Testis (tissue), 2 donors: ENCODE measurements at regions not wholly inside any gene's neighbourhood (a gene's known extent, or its start where the extent isn't known, plus 50 kb on each side); places are given as distances from the start of the nearest gene placed in this dataset.

Experiments used
- DNase-seq: peaks from one replicate; pipeline ENCODE4 v3.0.0-alpha.2; 2019
- H3K27ac ChIP-seq, 2 donors: fragments of 200-600 bp; sonication (generic); one replicate each; pipeline ENCODE4 v1.5.1; 2019
- H3K27me3 ChIP-seq: fragments of 200-600 bp; sonication (generic); one replicate; pipeline ENCODE4 v1.5.1; 2019
- H3K36me3 ChIP-seq: fragments of 200-600 bp; sonication (generic); one replicate; pipeline ENCODE4 v1.5.1; 2017; ENCODE audit warnings: low read depth; ENCODE audit errors: missing control alignments
- H3K4me1 ChIP-seq: fragments of 200-600 bp; sonication (generic); one replicate; pipeline ENCODE4 v1.5.1; 2019
- H3K4me3 ChIP-seq, 2 donors: fragments of 200-600 bp; sonication (generic); one replicate each; pipeline ENCODE4 v1.5.1; 2017 to 2019
- H3K9me3 ChIP-seq: fragments of 200-600 bp; sonication (generic); one replicate; pipeline ENCODE4 v1.5.1; 2017
- CTCF ChIP-seq, 3 experiments: fragments of 450-650 bp in 2 of 3; fragments of 200-600 bp in 1 of 3; sonication (generic) in 1 of 3; IDR thresholded peaks; one replicate each; pipeline ENCODE4 v1.5.1; 2016 to 2019; ENCODE audit warnings: antibody characterized with exemption in 3 of 3, mild to moderate bottlenecking in 2 of 3, moderate library complexity in 1 of 3
- POLR2A ChIP-seq: fragments of 450-650 bp; IDR thresholded peaks from one replicate; pipeline ENCODE4 v1.6.1; 2017; ENCODE audit warnings: antibody characterized with exemption, mild to moderate bottlenecking, moderate library complexity
- WGBS, 2 donors: methylation state at CpG; one replicate each; pipeline ENCODE4 v1.1.5; 2018; 5-methylcytosine and 5-hydroxymethylcytosine counted together
- intact Hi-C: fragments of 100-400 bp; cut with DNase I; formaldehyde crosslinking; loops from one replicate; pipeline ENCODE4 v1.15.1; 2023; ENCODE audit warnings: low total_unique reads

- H3K4me1 ChIP-seq: no peaks in the 10 kb centered on the region
- no peak overlapping the region for H3K4me3 ChIP-seq
- 66% methylated on average over 6 of the region's 6 CpGs for WGBS, 2 donors
- H3K36me3 ChIP-seq: no peaks in the 10 kb centered on the region
- H3K27me3 ChIP-seq: no peaks in the 10 kb centered on the region
- DNase-seq: no peak
- intact Hi-C loops: no loop called here
- no peak for TF ChIP-seq POLR2A
- TF ChIP-seq CTCF (IDR thresholded peaks at IDR 0.05): no peak
- H3K9me3 ChIP-seq: no peaks in the 10 kb centered on the region
- no peak overlapping the region for H3K27ac ChIP-seq
These were observed 339.0 kb downstream of the CHRM3 start for GRCh38 chr1:239725371-239725770.

- H3K4me3 ChIP-seq: no peak overlapping the region
- peaks cover under 1% of the 10 kb centered on the region for H3K4me1 ChIP-seq
- no peaks in the 10 kb centered on the region for H3K36me3 ChIP-seq
- no peak for DNase-seq
- WGBS, 2 donors: 79 to 83% methylated on average over 5 of the region's 5 CpGs
- TF ChIP-seq POLR2A (no peak), CTCF (IDR thresholded peaks at IDR 0.05) (no peak)
- no peaks in the 10 kb centered on the region for H3K27me3 ChIP-seq
- no peaks in the 10 kb centered on the region for H3K9me3 ChIP-seq
- intact Hi-C loops: no loop called here
- H3K27ac ChIP-seq: no peak overlapping the region
These were observed 339.6 kb downstream of the CHRM3 start for GRCh38 chr1:239725933-239726332.

GRCh38 chr1:239730378-239730777 is 344.0 kb downstream of the CHRM3 start:
- Histone ChIP-seq H3K4me1 (peaks cover 6% of the 10 kb centered on the region), H3K9me3 (no peaks in the 10 kb centered on the region), H3K36me3 (no peaks in the 10 kb centered on the region), H3K27ac (no peak overlapping the region), H3K4me3 (no peak overlapping the region), H3K27me3 (no peaks in the 10 kb centered on the region)
- intact Hi-C loops: no loop called here
- WGBS, 2 donors: 48 to 56% methylated on average over 2 of the region's 2 CpGs
- peak; percentile 31 for DNase-seq
- TF ChIP-seq POLR2A (no peak), CTCF (IDR thresholded peaks at IDR 0.05) (no peak)

GRCh38 chr1:239731082-239731748 is 344.8 kb downstream of the CHRM3 start:
- intact Hi-C loops: no loop called here
- Histone ChIP-seq H3K9me3 (no peaks in the 10 kb centered on the region), H3K36me3 (no peaks in the 10 kb centered on the region), H3K4me3 (no peak overlapping the region), H3K27me3 (no peaks in the 10 kb centered on the region), H3K27ac (peak overlapping the region in 1 of 2 donors; percentile 19), H3K4me1 (peaks cover 6% of the 10 kb centered on the region)
- WGBS, 2 donors: 54 to 63% methylated on average over 5 of the region's 5 CpGs
- peak; percentile 43 for DNase-seq
- TF ChIP-seq POLR2A (no peak), CTCF (IDR thresholded peaks at IDR 0.05) (no peak)

- intact Hi-C loops: no loop called here
- TF ChIP-seq POLR2A (no peak), CTCF (IDR thresholded peaks at IDR 0.05) (no peak)
- WGBS, 2 donors: 85 to 94% methylated on average over 2 of the region's 2 CpGs
- DNase-seq: no peak
- H3K4me3 ChIP-seq: no peak overlapping the region
- H3K36me3 ChIP-seq: no peaks in the 10 kb centered on the region
- no peaks in the 10 kb centered on the region for H3K9me3 ChIP-seq
- no peaks in the 10 kb centered on the region for H3K27me3 ChIP-seq
- H3K4me1 ChIP-seq: peaks cover 6% of the 10 kb centered on the region
- no peak overlapping the region for H3K27ac ChIP-seq
These were observed 346.4 kb downstream of the CHRM3 start for GRCh38 chr1:239732770-239733169.
